ENCODE measurements at regions not wholly inside any gene's neighbourhood (a gene's known extent, or its start where the extent isn't known, plus 50 kb on each side); places are given as distances from the start of the nearest gene placed in this dataset.

- TF ChIP-seq, protein P1, sequence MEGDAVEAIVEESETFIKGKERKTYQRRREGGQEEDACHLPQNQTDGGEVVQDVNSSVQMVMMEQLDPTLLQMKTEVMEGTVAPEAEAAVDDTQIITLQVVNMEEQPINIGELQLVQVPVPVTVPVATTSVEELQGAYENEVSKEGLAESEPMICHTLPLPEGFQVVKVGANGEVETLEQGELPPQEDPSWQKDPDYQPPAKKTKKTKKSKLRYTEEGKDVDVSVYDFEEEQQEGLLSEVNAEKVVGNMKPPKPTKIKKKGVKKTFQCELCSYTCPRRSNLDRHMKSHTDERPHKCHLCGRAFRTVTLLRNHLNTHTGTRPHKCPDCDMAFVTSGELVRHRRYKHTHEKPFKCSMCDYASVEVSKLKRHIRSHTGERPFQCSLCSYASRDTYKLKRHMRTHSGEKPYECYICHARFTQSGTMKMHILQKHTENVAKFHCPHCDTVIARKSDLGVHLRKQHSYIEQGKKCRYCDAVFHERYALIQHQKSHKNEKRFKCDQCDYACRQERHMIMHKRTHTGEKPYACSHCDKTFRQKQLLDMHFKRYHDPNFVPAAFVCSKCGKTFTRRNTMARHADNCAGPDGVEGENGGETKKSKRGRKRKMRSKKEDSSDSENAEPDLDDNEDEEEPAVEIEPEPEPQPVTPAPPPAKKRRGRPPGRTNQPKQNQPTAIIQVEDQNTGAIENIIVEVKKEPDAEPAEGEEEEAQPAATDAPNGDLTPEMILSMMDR (IDR thresholded peaks at IDR 0.05; ENCODE audit: extremely low read depth, missing control alignments): no peak
- no peak for DNase-seq (ENCODE audit: low spot score)
These were observed 460.7 kb downstream of the INSC start for GRCh38 chr11:15575409-15575808.

GRCh38 chr11:15576769-15577168 is 462.0 kb downstream of the INSC start:
- no peak for DNase-seq (ENCODE audit: low spot score)
- TF ChIP-seq, protein P1 (IDR thresholded peaks at IDR 0.05; ENCODE audit: extremely low read depth, missing control alignments): no peak

- TF ChIP-seq, protein P1 (IDR thresholded peaks at IDR 0.05; ENCODE audit: extremely low read depth, missing control alignments): no peak
- no peak for DNase-seq (ENCODE audit: low spot score)
These were observed 462.8 kb downstream of the INSC start for GRCh38 chr11:15577519-15577918.

- DNase-seq (ENCODE audit: low spot score): no peak
- TF ChIP-seq, protein P1 (IDR thresholded peaks at IDR 0.05; ENCODE audit: extremely low read depth, missing control alignments): no peak
These were observed 464.7 kb downstream of the INSC start for GRCh38 chr11:15579287-15580001.

GRCh38 chr11:15580056-15580774 is 465.5 kb downstream of the INSC start:
- no peak for DNase-seq (ENCODE audit: low spot score)
- TF ChIP-seq, protein P1 (IDR thresholded peaks at IDR 0.05; ENCODE audit: extremely low read depth, missing control alignments): no peak

GRCh38 chr11:15580775-15581095 is 466.0 kb downstream of the INSC start:
- DNase-seq (ENCODE audit: low spot score): no peak
- TF ChIP-seq, protein P1 (IDR thresholded peaks at IDR 0.05; ENCODE audit: extremely low read depth, missing control alignments): no peak

DNA sequence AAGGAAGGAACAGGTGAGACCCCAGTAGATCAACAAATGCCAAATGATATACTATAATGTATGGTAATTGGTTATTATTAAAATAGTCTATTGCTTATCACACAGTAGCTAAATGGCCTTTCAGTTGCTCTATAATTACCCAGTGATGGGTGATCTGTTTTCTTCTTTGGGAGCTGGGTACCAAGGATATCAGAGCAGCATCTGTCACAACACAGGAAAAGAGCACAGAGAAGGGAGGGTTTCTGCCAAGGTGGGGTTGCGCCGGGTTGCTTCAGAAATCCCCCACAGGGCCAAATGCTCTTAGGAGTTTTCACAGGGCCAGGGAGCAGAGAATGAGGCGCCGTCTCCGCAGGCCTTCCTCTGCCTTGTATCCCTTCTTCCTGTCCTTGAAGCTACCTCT is 469.4 kb downstream of the INSC start:
- DNase-seq (ENCODE audit: low spot score): no peak
- TF ChIP-seq, protein P1 (IDR thresholded peaks at IDR 0.05; ENCODE audit: extremely low read depth, missing control alignments): no peak

All from GM20000 (cell line).